ENCODE measurements at regions not wholly inside any gene's neighbourhood (a gene's known extent, or its start where the extent isn't known, plus 50 kb on each side); places are given as distances from the start of the nearest gene placed in this dataset.
"Not testable (repeated sequence)": the region's sequence is repeated elsewhere in the genome, so short reads cannot be mapped to it uniquely, and the experiment has no call there.

DNA sequence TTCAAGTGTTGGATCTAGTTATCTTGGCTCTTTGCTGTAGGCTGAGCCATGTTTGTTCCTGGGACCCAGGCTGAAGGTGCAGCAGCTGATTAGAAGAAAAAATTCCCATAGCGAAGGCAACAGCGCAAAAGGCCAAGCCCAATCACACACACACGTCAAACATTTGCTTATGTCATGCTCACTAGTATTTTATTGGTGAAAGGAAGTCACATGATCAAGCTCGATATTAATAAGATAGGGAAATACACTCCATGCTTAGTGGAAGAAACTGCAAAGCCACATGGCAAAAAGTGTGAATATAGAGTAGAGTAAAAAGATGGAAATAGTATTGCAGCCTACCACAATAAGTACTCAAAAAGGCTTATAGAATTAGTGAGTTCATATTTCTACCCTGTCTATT is 373.5 kb upstream of the FAR2 start:
- H3K36me3 ChIP-seq: no peaks in the 10 kb centered on the region
- no peaks in the 10 kb centered on the region for H3K9me3 ChIP-seq (replicated peaks)
- H3K4me3 ChIP-seq: no peak overlapping the region
- no peak for DNase-seq
- H3K4me1 ChIP-seq: peaks cover 5% of the 10 kb centered on the region; the same call in 1 of the 2 replicates
- H3K27ac ChIP-seq: no peak overlapping the region
- no peaks in the 10 kb centered on the region for H3K27me3 ChIP-seq

DNA sequence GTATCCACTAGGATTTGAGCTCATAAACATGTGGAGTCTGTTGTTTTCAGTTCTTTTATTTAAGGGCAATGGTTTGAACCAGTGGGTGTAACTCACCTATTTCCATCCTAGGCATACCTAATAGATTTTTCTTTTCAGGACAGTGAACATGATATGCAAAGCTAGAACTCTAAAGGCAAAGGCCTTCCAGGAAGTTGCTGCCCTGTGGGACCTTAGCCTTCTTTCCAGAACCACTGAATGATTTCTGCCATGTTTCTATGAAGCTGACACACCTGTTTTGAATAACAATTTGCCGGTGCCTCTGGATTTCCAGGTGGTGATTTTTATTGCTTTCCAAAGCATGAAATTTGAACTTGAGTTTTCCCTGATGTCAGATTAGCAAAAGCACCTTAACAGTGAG is 372.9 kb upstream of the FAR2 start:
- peaks cover 5% of the 10 kb centered on the region; the same call in 1 of the 2 replicates for H3K4me1 ChIP-seq
- no peaks in the 10 kb centered on the region for H3K27me3 ChIP-seq
- no peak for DNase-seq
- no peaks in the 10 kb centered on the region for H3K36me3 ChIP-seq
- H3K4me3 ChIP-seq: no peak overlapping the region
- H3K27ac ChIP-seq: no peak overlapping the region
- H3K9me3 ChIP-seq (replicated peaks): no peaks in the 10 kb centered on the region

DNA sequence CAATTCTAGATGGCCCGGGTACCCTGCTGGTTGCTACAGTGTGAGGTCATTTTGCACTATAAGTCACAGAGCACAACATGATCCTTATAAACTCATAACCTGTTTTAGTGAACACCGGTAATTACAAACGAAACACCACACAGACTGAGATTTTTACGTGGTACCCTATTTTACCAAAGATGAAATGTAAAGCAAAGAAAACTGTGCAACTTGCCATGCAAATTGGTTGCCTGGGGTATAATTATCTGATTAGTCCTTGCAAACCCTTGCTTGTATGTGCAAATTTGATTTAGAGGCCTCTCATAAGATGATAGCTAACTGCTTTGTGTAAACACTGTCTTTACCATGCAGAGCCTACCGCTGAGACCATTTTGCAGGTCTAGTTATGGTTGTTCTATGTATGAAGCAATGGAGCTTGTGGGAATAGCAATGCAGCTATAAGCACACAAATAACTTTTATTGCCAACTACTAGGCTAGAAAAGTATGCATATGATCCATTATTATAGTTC is 372.1 kb upstream of the FAR2 start:
- no peaks in the 10 kb centered on the region for H3K36me3 ChIP-seq
- no peak overlapping the region for H3K4me3 ChIP-seq
- H3K27me3 ChIP-seq: no peaks in the 10 kb centered on the region
- no peak for DNase-seq
- H3K4me1 ChIP-seq: peaks cover 5% of the 10 kb centered on the region; the same call in 1 of the 2 replicates
- H3K9me3 ChIP-seq (replicated peaks): no peaks in the 10 kb centered on the region
- H3K27ac ChIP-seq: no peak overlapping the region

DNA sequence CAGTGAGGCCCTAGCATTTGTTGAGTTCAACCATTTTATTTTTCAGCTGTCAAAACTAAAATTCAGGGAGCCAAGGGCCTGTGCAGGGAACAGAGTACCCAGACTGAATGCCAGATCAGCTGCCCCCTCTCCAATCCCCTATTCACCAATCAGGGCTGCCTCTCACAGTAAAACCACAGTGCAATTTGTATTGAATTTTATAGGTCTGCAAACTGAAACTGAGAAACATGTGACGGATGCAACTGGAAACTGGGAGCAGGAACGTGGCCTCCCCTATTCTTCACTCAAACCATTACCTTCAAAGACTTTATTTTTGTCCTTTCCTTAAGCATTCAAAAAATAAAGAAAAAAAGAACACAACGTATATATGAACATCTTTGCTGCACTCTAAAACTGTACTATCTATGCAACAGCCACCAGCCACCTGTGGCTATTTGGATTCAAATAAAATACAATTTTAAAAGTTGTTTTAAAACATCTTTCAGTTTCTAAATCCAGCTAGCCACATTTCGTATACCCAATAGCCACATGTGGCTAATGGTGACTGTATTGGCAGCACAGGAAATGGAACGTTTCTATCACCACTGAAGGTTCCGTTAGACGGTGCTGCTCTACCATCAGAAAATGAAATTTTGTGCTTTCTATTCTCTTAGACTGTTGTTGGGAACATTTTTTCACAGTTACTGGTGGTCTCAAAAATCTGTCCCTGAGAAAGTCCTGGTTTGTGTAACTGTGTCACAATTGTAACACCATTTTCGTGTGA is 371.3 kb upstream of the FAR2 start:
- no peak for DNase-seq
- peaks cover 5% of the 10 kb centered on the region; the same call in 1 of the 2 replicates for H3K4me1 ChIP-seq
- H3K27me3 ChIP-seq: no peaks in the 10 kb centered on the region
- H3K9me3 ChIP-seq (replicated peaks): no peaks in the 10 kb centered on the region
- no peak overlapping the region for H3K27ac ChIP-seq
- H3K36me3 ChIP-seq: no peaks in the 10 kb centered on the region
- H3K4me3 ChIP-seq: no peak overlapping the region

DNA sequence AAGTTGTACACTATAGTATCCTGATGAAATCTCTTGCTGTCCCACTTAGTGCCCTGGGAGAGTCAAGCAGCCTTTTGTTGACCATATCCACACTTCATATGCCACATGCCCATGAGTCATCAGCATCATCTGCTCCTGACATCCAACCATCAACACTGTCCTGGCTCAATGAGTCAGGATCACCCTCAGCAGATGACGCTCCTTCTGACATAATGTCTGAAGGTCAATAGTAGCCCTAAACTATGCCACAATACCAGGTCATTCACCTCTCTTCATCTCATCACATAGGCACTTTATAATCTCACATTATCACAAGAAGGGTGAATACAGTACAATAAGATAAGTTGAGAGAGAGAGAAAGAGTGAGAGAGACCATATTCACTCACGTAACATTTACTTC is 369.0 kb upstream of the FAR2 start:
- H3K27ac ChIP-seq: no peak overlapping the region
- no peak overlapping the region for H3K4me3 ChIP-seq
- peak; percentile 15 to 18 for DNase-seq
- H3K36me3 ChIP-seq: no peaks in the 10 kb centered on the region
- no peaks in the 10 kb centered on the region for H3K9me3 ChIP-seq (replicated peaks)
- no peaks in the 10 kb centered on the region for H3K27me3 ChIP-seq
- peaks cover 5% of the 10 kb centered on the region; the same call in 1 of the 2 replicates for H3K4me1 ChIP-seq

DNA sequence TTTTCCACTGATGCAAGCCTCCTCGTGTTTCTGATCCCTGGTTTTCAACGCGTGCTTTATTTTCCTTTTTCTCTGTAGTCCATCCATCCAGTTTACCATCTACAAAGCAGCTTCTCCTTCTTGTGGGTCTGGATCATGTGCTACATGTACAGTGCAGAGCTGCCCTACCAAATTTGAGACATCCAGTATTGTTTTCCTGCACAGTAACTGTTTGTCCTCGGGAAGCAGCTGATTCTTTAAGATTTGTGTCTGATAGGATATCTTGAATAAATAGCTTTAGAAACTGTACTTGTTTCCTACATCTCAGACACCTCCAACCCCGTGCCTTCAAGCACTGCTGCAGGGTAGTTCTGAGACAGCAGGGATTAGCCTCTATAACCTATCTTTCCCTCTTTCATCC is 368.1 kb upstream of the FAR2 start:
- Histone ChIP-seq H3K27me3 (no peaks in the 10 kb centered on the region), H3K4me1 (peaks cover 5% of the 10 kb centered on the region; the same call in 1 of the 2 replicates), H3K36me3 (no peaks in the 10 kb centered on the region), H3K27ac (no peak overlapping the region), H3K9me3 (replicated peaks) (no peaks in the 10 kb centered on the region), H3K4me3 (no peak overlapping the region)
- no peak for DNase-seq

DNA sequence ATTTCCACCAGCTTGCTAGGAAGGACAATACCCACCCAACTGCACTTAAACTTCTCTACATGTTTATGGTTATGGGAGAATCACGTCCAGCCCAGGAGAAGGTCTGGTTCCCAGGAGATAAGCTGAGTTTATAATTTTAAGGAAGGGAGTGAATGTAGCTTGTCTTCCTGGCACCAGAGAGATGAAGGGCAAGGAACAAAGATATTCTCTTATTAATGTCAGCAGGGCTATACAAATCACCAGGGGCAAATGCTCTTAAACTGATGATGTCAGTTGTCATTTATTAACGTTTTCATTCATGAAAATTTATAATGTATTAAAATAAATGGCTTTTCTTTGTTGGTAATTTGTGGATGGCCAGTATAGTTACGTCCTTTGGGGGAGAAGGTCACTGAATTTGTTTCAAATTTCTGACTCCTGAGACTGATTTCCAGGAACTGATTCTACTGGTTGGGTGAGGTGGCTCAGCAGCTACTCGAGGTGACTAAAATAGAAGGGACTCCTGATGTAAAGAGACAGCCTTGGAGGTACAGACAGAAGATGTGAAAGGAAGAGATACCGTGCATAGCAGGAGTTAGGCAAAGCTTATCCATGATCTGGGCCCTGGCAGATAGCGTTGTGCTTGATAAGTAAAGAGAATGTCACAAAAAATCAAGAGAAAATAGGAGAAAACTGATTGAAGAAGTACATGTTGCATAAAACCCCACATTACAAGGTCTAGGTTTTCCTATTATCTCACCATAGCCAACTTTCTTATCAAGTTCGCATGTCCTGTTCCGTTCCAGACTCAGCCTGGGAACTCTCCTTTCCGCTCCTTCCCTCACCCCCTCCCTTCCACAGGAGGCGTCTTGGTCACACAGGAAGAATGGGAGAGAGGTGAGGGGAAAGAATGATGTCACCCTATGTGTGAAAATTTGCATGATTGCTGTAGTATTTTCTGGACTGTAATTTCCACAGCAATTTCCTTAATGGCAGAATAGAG is 367.1 kb upstream of the FAR2 start:
- no peaks in the 10 kb centered on the region for H3K27me3 ChIP-seq
- DNase-seq: no peak
- H3K4me3 ChIP-seq: no peak overlapping the region
- no peak overlapping the region for H3K27ac ChIP-seq
- no peaks in the 10 kb centered on the region for H3K36me3 ChIP-seq
- peaks cover 5% of the 10 kb centered on the region; the same call in 1 of the 2 replicates for H3K4me1 ChIP-seq
- H3K9me3 ChIP-seq (replicated peaks): no peaks in the 10 kb centered on the region

DNA sequence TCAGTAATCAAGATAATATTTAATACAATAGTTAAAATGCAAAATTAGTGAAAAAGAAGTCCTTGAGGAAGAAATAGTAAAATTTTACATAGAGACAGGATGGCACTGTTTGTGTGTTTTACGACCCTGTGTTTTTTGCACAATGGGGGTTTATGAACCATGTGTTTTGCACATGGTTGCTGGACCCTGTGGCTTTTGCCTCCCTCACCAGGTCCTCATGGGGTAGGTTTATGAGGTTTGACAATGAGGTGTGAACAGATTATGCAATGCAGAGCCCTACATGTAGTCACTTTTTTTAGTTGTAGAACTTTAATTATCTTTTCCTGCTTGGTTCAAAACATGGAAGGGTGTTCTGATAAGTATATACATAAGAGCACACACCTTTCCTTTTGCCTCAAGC is 366.3 kb upstream of the FAR2 start:
- no peaks in the 10 kb centered on the region for H3K9me3 ChIP-seq (replicated peaks)
- H3K4me3 ChIP-seq: no peak overlapping the region
- peaks cover 5% of the 10 kb centered on the region; the same call in 1 of the 2 replicates for H3K4me1 ChIP-seq
- H3K27me3 ChIP-seq: no peaks in the 10 kb centered on the region
- H3K36me3 ChIP-seq: no peaks in the 10 kb centered on the region
- H3K27ac ChIP-seq: no peak overlapping the region
- no peak for DNase-seq

DNA sequence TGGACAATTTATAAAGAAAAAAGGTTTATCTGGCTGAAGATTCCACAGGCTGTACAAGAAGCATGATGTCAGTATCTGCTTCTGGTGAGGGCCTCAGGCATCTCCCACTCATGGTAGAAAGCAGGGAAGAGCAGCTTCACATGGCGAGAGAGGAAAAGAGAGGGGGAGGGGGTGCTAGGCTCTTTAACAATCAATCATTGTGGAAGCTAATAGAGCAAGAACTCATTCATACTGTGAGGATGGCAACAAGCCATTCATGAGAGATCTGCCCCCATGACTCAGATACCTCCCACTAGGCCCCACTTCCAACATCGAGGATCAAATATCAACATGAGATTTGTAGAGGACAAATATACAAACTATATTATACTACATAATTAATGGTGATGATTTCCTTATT is 361.9 kb upstream of the FAR2 start:
- H3K4me1 ChIP-seq: no peaks in the 10 kb centered on the region
- no peaks in the 10 kb centered on the region for H3K27me3 ChIP-seq
- H3K9me3 ChIP-seq (replicated peaks): no peaks in the 10 kb centered on the region
- no peaks in the 10 kb centered on the region for H3K36me3 ChIP-seq
- DNase-seq: peak in 1 of 2 experiments; percentile 27
- H3K27ac ChIP-seq: no peak overlapping the region
- H3K4me3 ChIP-seq: no peak overlapping the region

DNA sequence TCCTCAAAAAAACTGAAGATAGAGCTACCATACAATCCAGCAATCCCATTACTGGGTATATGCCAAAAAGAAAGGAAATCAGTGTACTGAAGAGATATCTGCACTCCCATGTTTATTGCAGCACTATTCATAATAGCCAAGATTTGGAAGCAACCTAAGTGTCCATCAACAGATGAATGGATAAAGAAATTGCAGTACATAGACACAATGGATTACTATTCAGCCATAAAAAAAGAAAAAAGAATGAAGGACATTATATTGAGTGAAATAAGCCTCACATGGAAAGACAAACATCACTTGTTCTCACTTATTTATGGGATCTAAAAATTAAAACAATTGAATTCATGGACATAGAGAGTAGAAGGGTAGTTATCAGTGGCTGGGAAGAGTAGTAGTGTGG is 360.8 kb upstream of the FAR2 start:
- not testable (repeated sequence) for DNase-seq; H3K27ac ChIP-seq; H3K36me3 ChIP-seq; H3K27me3 ChIP-seq; H3K9me3 ChIP-seq (replicated peaks); H3K4me1 ChIP-seq; H3K4me3 ChIP-seq

DNA sequence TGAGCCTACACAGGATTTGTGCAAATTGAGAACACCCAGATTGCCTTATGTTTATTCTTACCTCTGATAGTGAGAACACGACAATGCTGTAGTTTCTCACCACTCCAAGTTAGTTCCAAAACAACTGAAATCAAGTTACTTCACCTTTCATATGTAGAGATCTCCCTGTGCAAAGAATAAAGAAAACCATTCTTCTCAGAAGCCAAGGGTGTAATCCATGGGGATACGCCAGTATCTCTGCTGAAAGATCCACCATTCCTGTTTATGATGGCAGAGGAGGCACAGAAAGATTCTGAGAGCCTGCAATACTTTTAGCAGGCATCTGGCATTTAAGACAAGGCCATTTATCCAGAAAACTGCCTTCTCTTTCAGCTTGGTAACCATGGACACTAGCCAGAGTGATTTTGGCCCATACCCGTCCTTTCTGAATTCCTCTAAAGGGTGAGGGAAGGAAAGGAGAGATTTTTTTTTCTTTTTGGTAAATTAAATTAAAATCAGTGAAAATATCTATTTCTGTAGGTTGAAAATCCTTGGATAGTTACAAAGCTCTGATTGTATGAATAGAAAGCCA is 355.4 kb upstream of the FAR2 start:
- Histone ChIP-seq H3K27me3 (no peaks in the 10 kb centered on the region), H3K36me3 (no peaks in the 10 kb centered on the region), H3K4me3 (no peak overlapping the region), H3K27ac (no peak overlapping the region), H3K4me1 (no peaks in the 10 kb centered on the region), H3K9me3 (replicated peaks) (no peaks in the 10 kb centered on the region)
- DNase-seq: no peak

DNA sequence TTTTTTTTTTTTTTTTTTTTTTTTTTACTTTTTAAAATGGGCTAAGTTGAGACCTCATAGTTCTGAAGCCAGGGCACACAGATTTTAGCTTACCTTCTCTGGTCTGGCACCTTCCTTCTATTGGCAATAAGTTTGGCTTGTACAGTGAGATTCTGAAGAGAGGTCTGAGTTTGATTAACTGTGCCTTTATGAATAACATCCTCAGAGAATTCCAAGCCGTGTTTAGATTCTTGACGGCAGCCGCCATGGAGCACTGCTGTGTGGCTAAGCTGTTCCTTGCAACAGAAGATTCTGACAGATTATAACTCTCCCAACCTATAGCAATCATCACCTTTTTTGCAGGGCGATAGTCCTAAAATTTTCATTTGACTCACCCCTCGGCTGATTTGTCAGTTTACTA is 354.9 kb upstream of the FAR2 start:
- no peak overlapping the region for H3K27ac ChIP-seq
- no peak for DNase-seq
- H3K4me1 ChIP-seq: no peaks in the 10 kb centered on the region
- H3K9me3 ChIP-seq (replicated peaks): no peaks in the 10 kb centered on the region
- no peaks in the 10 kb centered on the region for H3K36me3 ChIP-seq
- no peaks in the 10 kb centered on the region for H3K27me3 ChIP-seq
- peak overlapping the region; percentile 3; the same call in 1 of the 2 replicates for H3K4me3 ChIP-seq

DNA sequence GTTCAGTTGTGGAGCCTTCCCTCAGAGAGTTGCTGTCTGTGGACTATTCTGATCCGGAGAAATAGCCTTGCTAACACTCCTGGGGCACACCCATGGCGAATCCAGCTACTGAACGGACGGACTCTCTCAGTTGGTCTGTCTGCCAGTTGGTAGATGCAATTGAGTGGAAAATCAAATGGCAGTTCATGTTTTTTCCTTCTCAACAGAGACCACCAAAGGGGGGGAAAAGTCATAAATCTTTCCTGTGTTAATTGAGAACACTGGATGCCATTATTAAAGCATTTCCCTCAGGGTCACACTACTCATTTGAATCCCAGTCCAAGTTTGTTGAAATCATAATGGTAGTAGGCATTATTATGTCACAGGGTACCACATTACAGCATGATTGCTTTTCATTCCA is 354.3 kb upstream of the FAR2 start:
- Histone ChIP-seq H3K9me3 (replicated peaks) (no peaks in the 10 kb centered on the region), H3K4me3 (peak overlapping the region; percentile 3; the same call in 1 of the 2 replicates), H3K27ac (no peak overlapping the region), H3K27me3 (0 out of 2 replicates have a peak, but pooled peaks cover under 1% of the 10 kb centered on the region), H3K36me3 (no peaks in the 10 kb centered on the region), H3K4me1 (no peaks in the 10 kb centered on the region)
- no peak for DNase-seq

DNA sequence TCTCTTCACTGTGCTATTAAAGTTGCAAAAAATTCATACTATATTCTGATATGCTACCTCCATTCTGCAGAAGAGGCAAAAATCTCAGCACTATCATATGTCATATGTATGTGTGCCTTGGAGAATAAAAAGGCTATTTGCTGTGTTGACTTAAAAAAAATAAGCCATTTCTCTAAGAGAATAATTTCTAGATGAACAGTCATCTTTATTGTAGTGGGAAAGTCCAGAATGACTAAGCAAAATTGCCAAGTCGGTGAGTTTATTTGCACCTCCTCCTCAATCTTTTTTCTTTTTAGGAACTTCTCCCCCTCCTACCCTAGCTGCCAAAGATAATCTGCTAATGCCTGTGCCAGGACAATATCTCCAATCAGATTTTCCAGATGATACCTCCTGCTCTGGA is 353.8 kb upstream of the FAR2 start:
- no peak overlapping the region for H3K4me3 ChIP-seq
- no peak overlapping the region for H3K27ac ChIP-seq
- no peaks in the 10 kb centered on the region for H3K4me1 ChIP-seq
- H3K36me3 ChIP-seq: no peaks in the 10 kb centered on the region
- 0 out of 2 replicates have a peak, but pooled peaks cover 5% of the 10 kb centered on the region for H3K27me3 ChIP-seq
- H3K9me3 ChIP-seq (replicated peaks): no peaks in the 10 kb centered on the region
- DNase-seq: no peak

All from SJCRH30 (cell line).